NOMO-1 treated with DMSO at 0.1 percent for 48 hours (cell line): ENCODE measurements at regions not wholly inside any gene's neighbourhood (a gene's known extent, or its start where the extent isn't known, plus 50 kb on each side); places are given as distances from the start of the nearest gene placed in this dataset.
"Not testable (repeated sequence)": the region's sequence is repeated elsewhere in the genome, so short reads cannot be mapped to it uniquely, and the experiment has no call there.

ENCODE experiments used
- DNase-seq: peaks from one replicate; lab custom pipeline; 2025; ENCODE audit not compliant: unreplicated experiment; lab: John Stamatoyannopoulos, UW

DNA sequence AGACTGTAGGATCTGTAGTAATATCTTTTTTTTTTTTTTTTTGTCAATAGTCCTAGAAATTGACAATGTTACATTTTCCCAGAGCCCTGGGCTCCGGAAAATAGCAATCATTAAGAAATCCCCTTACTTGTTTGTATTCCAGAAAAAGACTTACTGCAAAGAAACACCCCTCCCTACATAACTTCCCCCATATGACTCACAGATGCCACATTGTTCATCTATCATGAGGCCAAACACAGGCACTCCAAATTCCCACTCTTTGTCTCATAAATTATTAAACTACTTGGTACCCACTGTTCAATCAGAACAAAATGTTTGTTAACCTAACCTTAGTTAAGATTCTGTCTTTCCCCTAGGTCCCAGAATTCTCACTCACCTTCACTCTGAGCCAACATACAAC lies 53.5 kb downstream of the TEX51 start:
- no peak for DNase-seq

DNA sequence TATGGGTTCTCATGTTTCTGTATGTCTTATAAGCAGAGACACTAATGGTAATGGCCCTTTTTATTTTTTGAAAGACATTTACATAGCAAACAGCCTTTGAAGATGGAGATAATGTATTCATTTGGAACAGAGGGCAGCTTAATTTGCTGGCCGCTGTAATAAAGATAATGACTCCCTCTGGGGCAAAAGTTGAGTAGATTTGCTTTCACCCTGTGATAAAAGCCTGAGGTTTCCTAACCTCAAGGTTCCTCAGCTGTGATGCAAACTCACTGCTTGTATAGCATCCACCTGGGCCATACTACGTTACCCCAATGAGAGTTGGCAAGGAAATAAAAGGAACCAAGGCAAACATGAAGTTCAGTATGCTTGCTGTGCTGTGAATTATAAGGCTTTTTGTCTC lies 54.8 kb downstream of the TEX51 start:
- no peak for DNase-seq

DNA sequence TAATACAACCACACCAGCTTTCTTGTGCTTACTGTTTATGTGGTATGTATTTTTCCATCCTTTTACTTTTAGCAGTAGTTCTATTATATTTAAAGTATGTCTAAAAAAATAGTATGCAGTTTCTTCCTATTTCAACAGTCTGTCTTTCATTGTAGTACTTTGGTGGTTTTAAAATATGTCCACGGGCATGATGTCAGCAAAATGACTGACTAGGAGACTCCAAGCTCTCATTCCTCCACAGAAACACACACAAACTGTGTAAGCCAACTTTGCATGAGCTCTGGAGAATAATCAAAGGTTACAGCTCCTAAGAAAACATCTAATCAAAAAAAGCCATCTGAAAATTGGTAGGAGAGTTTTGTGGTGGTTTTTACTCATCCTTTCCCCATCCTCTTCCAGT lies 56.1 kb downstream of the TEX51 start:
- no peak for DNase-seq

DNA sequence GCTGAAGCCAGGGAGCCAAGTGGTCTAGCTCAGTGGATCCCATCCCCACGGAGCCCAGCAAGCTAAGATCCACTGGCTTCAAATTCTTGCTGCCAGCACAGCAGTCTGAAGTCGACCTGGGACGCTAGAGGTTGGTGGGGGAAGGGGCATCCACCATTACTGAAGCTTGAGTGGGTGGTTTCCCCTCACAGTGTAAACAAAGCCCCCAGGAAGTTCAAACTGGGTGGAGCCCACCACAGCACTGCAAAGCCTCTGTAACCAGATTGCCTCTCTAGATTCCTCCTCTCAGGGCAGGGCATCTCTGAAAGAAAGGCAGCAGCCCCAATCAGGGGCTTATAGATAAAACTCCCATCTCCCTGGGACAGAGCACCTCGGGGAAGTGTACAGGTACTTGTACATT lies 58.1 kb downstream of the TEX51 start:
- DNase-seq, result not testable (repeated sequence)

DNA sequence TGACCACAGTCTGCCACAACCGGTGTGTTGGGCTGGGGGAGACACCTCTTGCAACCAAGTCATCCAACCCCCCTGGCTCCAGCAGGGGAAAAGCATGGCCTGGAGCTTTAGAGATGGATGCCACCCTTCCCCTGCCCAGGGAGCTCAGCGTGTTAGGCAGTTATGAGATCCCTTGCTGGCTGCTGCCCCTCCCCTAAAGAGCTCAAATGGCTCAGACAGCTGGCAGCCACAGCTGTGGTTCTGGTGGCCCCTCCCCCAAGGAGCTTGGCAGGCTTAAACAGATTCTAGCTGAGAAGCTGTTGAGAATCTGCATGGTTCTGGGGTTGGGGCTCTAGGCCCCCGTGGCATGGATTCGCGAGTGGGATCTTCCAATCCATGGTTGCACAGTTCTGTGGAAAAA lies 64.7 kb downstream of the TEX51 start:
- DNase-seq, result no peak

DNA sequence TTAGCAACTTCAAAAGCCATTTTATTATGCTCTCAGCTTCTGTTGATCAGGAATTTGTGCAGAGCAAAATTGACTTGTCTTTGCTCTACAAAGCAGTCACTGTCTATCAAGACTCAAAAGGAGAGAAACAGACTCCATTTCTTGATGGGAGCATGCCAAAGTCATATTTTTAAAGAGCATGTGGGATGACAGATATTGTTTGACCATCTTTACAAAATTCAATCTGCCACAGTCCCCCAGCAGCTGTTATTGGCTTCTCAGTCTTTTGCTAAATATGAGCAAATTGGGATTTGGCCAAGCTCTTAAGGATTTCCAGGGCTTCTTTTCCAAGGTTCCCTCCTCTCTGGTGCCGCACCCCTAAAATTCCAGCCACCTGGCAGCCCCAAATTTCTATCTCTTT lies 67.9 kb downstream of the TEX51 start:
- no peak for DNase-seq

DNA sequence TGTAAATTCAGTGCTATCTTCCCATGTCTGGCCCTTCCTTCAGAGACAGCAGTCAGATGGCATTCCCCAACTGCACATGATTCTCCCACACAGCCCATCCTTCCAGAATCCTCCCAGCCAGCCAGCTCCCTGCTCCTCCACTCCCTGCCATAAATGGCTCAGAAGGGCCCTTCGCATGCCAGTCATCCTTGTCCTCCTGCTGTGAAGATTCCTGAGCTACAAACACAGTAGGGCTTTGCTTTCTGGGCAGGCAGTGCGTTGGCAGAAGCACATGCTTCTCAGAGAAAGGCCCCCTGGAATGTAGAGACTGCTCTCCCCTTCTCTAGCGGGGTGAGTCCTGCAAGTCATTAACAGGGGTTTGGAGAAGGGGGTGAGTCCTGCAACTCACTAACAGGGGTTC lies 71.9 kb downstream of the TEX51 start:
- no peak for DNase-seq

DNA sequence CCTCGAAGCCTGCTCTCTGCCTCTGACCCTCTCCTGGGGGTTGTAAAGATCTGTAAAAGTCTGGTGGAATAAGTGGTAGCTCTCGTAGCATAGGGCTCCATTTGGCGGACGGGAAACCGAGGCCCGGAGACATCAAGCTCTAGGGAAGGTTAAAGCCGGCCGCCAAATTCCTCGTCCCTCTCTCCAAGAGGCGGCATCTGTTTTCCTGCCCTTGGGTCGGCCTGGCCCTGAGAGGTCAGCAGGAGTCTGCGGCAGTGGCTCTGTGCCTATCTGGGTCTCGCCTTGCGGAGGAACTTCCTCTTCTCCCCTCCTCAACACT lies 72.4 kb downstream of the TEX51 start:
- DNase-seq, result no peak

DNA sequence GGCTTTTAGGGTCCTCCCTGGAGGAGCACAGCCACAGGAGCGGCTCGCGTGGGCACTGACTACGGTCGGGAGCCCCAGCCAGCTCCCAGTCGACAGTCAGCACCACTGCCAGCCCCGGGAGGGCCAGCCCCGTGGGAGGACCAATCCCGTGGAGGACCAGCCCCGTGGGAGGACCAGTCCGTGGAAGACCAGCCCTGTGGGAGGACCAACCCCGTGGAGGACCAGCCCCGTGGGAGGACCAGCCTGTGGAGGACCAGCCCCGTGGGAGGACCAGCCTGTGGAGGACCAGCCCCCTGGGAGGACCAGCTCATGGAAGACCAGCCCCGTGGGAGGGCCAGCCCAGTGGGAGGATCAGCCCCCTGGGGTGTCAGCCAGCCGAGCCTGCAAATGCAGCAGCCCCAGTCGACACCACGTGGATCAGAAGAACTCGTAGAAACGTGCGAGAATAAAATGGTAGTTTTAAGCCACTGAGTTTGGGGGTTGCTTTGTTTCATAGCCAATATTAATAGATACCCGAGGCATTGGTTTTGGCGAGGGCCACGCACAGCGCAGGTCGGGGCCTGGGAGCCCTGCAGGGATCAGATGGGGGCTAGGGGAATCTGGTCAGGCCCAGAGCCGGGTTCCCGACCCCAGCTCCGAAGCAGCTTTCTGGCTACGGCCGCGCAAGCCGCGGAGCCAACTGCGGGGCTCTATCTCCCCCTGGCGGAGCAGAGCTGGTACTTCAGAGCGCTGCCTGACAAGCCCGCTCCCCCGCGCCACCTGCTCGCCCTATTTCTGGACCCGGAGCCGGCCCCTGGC lies 73.0 kb downstream of the TEX51 start:
- peak; percentile 63 for DNase-seq

DNA sequence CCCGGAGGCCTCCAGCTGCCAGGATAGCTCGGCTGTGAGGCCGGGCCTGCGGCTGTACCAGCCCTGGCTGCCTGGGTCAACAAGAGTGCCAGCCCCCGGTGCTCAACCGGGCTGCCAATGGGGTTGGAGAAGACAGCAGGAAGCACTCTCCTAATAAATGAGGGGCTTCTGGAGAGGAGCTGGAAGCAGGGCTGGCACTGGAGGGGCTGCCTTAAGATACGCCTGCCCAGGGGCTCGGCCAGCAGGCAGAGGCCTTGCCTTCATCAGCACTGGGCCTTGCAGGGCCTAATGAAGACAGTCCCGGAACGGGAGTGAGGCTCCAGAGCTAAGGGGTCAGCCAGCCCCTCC lies 73.6 kb downstream of the TEX51 start:
- no peak for DNase-seq

DNA sequence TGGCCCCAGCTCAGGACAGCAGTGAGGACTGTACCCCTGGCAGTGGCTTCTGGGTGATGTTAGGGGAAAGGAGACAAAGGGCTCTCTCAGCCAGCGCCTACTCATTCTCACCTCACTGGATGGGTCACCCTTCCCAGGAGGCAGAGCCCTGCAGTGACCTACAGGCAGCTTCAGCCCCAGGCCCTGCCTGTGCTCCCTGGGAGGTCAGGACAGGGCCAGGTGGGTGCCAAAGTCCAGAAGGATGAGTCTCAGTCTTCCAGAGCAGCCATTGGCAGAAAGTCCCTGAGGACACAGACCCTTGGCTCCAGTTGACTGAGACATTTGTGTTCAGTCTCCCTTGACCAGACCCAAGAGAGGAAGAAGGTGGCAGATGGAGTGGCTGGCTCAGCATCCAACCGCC lies 75.1 kb downstream of the TEX51 start:
- DNase-seq, result no peak

DNA sequence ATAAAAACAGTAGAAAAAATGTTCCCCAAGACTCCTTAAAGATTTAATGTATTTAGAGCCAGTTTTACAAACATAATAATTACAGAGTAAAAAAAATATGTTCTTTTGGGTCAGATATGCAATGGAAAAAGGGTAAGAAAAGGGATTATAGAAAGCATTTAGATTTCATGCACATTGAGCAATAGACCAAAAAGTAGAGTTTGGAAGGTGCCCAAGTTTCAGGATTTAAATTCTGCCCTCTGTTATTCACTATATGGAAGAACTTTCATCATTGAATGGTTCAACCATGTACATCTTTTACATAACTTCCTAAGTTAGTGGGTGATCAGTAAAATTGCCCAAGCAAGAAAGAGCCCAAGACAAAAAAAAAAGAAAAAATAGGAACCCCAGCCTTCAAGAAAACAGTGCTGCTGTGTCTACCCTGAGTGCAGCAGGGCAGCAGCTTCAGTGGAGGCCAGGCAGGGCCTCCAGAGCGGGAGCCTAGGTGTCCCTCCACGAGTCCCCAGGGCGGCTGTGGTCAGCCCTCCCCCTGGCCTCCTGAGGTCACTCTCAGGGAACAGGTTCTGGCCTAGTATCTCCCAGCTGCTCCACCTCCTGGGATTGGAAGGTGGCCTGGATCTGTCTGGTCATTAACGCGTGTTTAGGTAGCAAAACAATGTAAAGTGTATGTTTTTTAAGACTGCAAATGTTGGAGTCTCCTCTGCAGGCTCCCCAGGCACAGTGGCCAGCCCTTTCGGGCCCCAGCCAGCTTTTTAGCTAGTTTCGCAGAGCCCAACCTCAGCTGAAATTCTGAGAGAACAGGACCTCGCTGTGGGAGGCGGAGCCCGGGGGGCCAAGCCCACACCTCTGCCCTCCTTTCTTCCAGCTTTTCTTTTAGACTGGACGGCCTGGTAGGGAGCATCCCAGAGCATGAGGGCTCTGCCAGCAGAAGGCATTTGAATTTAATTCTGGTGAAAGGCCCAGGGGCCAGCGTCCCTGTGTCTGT lies 77.3 kb downstream of the TEX51 start:
- no peak for DNase-seq

DNA sequence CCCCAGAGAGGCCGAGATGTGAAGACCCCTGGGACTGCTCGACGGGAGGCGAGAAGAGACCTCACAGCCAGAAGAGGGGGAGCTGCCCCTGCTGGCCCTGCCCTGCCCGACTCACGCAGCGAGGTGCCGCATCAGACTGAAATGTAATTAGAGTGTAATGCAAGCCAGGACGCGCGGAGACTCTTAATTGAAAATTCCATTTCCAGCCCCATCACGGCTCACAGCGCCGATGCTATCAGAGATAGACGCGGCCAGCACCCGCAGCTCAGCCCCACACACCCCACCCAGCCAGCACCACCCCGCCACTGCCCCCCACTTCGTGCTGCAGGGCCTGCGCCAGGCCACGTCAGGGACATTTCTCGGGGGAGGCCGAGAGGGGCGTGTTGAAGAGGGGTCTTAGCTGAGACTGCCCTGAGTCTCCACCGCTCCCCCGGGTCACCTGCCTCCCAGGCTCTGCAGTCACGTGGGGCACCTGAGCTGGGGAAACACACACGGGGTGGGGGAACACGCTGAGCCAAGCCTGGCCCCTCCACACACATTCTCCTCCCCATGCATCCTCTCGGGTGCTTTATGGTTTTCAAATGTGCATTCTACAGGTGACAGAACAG lies 78.1 kb downstream of the TEX51 start:
- DNase-seq, result no peak

DNA sequence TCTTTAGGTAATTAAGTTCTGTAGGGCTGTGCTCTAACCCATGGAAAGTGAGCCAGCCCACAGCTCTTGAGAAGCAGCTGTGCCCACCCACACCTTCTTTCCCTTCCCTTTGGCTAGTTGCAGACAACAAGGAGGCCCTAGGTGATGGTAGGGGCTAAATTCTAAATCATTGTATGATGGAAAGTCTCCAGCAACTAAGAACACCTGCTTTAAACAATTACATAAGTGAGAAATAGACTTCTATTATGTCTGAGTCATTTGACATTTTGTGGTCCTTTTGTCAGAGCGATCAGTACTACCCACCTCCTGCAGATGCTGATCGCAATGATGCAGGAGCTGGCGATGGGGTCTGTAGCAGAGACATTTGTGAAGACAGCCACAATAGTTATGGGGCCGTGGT lies 79.6 kb downstream of the TEX51 start:
- no peak for DNase-seq

DNA sequence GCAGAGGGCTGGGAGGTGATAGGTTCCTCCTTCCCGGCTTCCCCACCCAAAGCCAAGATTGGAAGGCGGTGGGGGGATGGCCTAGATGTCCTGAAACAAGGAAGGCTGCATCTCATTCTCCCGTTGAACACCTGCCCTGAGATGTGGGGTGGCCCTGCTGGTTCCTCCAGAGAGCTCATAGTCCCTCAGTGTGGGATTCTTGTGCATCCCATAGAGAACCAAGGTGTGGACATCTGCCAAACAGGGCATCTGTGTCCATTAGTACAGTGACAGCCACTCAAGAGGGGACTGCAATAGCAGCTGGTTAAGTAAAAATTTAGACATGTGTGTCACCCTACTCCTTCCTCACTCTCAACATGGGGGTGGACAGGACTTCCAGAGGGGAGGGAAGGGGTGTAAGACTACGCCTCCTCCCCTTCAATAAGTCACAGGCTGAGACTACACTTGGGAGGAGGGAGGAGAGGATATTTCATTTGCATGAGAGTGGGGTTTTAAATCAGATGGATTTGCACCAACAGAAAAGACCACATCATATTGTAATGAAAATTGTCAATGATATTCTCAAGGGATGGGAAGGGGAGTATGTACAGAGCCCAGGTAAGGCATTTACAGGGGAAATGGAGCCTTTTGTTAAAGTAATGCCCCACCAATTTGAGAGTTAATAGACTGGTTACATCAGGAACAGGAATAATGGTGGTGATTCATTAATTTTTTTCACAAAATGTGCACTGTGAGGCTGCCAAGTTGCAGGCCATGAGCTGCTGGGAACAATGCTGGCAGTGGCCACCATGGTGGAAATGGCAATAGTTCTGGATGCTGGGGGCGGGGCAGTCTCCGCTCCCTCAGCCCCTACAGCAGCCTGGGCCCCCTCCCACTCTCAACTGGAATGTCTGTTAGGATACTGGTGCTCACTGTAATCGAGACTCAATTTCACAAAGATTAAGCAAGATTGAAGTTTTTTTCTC lies 80.6 kb downstream of the TEX51 start:
- DNase-seq, result no peak

DNA sequence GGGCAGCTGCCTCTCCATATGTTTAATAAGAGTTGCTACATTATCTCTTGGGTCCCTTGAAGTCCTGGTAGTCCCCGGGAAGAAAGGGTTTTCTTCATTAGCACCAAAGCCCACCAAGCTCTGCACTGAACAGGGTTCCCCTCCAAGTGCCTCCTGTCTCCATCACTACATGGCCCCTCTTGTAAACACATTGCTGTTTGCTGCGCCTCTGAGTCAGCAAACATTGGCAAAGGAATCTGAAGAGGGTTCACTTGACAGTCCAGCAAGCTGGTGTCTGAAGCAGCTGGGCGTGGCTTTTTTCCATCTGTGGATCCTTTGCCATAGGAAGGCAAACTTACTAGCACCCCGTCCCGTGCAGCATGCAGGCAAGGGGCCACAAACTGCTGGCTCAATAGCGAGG lies 82.8 kb downstream of the TEX51 start:
- DNase-seq, result no peak

DNA sequence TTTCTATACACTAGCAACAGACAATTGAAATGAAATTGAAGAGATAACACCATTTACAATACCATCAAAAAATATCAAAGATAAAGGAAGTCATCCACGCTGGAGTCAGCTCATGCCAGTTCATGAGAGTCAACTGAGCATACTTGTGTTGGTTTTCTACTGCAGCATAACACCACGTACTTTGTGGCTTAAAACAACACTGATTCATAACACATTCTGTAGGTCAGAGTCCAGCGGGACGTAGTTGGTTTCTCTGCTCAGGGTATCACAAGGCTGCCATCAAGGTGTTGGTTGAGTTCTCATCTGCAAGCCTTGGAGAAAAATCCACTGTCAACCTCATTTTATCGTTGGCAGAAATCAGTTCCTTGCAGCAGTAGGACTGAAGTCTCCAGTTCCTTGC lies 84.2 kb downstream of the TEX51 start:
- DNase-seq, result no peak

DNA sequence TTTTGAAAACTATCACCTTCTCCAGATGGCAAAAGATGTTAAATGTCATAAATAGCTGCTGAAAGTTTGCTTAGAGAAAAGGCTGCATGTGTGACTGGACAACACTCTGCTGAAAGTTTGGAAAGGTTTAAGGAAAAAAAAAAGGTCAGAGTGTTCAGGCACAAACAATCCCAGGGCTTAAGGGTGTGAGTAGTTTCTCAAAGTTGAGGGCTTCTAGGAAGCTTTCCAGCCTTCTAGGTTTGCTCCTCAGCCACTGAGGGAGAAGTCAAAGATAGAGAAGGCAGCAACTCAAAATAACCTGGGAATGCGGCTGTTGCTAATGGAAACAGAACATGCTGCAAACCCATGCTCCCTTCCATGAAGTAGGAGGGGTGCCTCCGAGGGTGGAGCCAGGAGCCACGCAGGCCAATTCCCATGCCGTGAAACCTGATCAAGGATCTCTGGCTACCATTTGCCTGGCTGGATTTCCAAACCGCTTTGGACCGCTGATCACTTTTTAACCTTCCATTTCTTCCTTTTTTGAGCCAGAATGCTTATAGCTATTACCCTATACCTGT lies 88.0 kb downstream of the TEX51 start:
- no peak for DNase-seq

DNA sequence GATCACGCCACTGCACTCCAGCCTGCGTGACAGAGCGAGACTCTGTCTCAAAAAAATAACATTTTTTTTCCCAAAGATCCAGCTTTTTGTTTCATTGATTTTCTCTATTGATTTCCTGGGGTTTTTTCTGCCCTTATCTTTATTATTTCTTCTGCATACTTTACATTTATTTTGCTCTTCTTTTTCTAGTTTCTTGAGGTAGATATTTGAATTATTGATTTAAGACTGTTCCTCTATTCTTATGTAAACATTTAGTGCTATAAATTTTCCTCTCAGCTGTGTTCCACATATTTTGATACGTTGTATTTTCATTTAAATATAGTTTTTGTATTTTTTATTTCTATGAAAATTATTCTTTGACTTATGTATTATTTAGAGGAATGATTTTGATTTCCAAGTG lies 89.8 kb downstream of the TEX51 start:
- no peak for DNase-seq

DNA sequence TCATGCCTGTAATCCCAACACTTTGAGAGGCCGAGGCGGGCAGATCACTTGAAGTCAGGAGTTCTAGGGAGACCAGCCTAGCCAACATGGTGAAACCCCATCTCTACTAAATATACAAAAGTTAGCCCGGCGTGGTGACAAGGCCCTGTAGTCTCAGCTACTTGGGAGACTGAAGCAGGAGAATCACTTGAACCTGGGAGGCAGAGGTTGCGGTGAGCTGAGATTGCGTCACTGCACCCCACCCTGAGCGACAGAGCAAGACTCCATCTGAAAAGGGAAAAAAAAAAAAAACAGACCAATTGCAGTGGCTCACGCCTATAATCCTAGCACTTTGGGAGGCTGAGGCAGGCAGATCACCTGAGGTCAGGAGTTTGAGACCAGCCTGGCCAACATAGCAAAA lies 90.4 kb downstream of the TEX51 start:
- DNase-seq, result not testable (repeated sequence)

DNA sequence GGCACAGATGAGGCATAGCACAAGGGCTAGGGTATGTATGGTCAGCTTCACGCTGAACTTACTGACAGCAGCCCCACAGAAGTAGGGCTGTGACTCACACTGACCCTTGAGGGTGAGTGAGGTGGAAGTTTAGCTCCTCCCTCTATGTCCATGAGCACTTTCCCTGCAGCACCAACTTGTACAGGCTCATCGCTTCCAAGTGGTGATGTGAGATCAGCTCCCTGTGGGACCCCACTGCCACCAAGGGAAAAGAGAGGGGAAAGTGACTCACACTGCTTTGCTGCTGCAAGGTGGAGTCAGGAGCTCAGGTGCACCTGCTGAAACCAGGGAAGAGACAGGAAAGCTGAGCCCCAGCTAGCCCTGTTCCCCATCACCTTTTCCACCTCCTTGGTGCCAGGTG lies 91.5 kb downstream of the TEX51 start:
- DNase-seq, result no peak
